ENCODE measurements at regions not wholly inside any gene's neighbourhood (a gene's known extent, or its start where the extent isn't known, plus 50 kb on each side); places are given as distances from the start of the nearest gene placed in this dataset.

- no peak for DNase-seq (ENCODE audit: low read depth in 2 of 2)
Measured at GRCh38 chr12:90029317-90029716, 320.7 kb upstream of the ATP2B1 start.

DNA sequence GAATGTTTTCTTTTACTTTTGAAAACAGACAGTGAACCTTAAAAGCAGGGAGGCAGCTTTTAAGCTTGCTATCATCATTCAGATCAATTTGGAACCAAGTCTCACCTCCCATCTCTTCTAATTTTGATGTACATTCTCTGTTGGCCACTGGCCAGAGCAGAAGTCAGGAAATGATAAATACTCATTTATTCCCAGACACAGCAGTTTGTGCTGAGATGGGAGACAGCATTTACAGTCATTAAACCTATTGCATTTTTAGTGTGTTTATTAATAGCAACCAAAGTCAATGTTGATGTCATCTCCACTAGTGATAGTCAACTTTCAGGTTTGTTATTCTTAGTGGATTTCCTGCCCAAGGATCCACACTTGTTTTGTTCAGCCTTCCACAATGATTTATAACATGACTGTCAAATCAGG, 320.0 kb upstream of the ATP2B1 start:
- DNase-seq (ENCODE audit: low read depth in 2 of 2), result no peak

DNA sequence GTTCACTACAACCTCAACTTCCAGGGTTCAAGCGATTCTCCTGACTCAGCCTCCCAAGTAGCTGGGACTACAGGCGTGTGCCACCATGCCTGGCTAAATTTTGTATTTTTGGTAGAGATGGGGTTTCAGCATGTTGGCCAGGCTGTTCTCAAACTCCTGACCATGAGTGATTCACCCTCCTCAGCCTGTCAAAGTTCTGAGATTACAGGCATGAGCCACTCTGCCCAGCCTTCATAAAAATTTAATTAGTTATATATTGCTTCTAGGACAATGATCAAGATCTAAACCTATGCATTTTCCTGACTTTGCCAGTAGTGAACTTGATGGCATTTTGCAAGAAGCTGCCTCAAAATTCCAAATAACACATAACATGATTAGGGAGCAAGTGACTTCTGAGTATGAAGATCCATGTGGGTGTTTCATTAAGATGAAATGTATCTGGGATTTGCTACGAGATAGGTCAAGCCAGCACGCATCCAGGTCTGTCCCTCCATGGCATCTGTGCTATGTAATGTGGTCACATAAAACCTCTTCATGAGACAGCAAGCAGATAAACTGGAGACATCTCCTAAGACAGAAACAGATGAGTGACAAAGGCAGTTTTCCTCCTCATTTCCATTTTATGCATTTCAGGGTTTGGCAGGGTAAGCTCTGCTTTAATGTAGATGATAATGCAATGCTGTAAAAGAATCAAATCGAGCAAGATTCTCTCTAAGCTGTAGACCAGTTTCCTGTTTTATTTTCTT, 319.4 kb upstream of the ATP2B1 start:
- no peak for DNase-seq (ENCODE audit: low read depth in 2 of 2)

DNA sequence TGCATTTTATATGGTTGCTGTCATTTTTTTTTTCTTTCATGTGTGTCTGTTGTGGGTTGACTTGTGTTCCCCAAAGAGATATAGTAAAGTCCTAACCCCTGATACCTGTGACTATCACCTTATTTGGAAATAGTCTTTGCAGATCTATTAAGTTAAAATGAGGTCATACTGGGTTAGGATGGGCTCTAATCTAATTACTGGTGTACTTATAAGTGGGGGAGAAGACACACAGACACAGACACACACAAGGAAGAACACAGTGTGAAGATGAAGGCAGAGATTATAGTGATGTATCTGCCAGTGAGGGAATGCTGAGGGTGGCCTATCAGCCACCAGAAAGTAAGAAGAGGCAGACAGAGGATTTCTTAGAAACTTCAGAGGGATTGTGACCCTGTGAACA, 318.4 kb upstream of the ATP2B1 start:
- no peak for DNase-seq (ENCODE audit: low read depth in 2 of 2)

- no peak for DNase-seq (ENCODE audit: low read depth in 2 of 2)
Measured at GRCh38 chr12:90026516-90026915, 317.9 kb upstream of the ATP2B1 start.

GRCh38 chr12:90024262-90024661, 315.6 kb upstream of the ATP2B1 start:
- DNase-seq (ENCODE audit: low read depth in 2 of 2), result no peak

GRCh38 chr12:90023207-90023900, 314.7 kb upstream of the ATP2B1 start:
- DNase-seq (ENCODE audit: low read depth in 2 of 2), result no peak

DNA sequence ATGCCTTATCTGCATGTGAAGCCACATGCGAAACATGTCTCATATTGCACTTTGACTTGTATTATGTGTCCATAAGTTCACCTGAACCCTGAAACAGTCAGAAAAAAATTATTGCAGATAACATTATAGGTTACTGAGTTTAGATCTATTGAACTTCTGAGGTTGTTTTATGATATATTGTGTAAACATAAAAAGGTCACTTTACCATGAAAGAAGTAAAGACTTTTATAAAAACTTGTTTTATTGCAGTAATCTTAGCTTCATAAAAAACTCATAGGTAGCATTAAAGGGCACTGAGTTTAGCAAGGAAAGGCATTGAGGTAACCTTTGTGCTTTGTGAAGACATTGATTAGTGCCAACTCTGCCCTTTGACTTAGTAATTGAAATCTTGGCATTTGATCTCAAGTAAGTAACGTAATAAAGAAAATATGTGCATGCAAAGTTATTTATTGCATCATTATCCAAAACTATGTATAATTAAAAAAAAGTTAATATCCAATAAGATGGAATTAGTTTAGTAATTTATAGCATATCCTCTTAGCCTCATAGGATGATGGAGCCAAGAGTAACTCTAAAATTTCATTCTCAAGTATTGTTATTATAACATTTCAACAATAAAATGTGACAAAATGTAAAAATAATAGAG, 313.3 kb upstream of the ATP2B1 start:
- no peak for DNase-seq (ENCODE audit: low read depth in 2 of 2)

GRCh38 chr12:90020881-90021280, 312.2 kb upstream of the ATP2B1 start:
- no peak for DNase-seq (ENCODE audit: low read depth in 2 of 2)

DNA sequence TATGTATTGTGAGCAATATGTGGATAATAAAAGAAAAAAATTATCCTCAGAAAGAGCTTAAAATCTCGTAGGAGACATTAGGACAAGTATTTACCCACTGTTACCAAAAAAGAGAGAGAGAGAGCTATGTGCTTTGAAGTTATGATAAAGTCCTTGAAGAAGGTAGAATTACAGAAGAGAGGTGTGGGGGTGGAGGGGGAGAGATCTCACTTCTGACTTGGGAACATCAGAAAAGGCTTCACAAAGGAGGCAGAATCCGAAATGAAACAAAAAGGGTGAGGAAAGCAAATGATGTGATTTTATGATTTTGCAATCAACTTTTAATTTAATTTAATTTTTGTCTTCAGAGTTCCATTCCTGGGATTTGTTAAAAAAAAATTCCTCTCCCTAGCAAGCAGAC, 311.8 kb upstream of the ATP2B1 start:
- no peak for DNase-seq (ENCODE audit: low read depth in 2 of 2)

DNA sequence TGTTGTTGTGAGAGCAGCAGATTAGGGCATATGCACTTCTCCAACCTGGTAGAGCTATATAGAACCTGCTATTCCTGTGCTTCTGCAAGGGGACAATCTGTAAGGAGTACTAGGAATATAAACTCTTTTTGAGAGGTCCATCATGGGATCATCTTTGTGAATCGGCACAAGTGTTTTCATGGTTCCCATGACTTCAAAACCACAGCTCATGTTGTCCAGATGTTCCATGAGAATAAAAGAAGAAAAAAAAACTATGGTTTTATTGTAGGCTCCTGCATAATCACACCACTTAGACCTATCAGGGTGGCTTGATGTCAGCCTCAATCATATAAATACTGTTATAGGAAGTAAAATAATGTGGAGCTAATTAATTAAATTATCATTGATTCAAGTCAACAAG, 311.4 kb upstream of the ATP2B1 start:
- DNase-seq (ENCODE audit: low read depth in 2 of 2), result no peak

DNA sequence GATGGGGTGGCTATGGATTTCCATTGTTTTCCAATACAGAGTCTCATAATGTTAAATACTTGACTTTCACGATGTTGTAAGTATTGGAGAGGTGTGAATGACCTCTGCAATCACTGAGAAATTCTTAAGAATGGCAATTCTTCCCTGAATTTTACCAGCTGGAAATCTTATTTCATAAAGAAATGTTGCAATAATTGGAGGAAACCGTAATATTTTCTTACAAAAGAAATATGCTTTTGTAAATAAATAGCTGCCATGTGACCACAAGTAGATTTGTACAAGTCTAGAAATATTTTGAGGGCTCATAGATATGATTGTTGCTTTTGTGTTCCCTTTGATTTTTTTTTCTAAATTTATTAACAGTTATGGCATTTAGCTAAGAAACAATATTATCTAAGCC, 308.7 kb upstream of the ATP2B1 start:
- no peak for DNase-seq (ENCODE audit: low read depth in 2 of 2)

- no peak for DNase-seq (ENCODE audit: low read depth in 2 of 2)
Measured at GRCh38 chr12:90015228-90015627, 306.6 kb upstream of the ATP2B1 start.

DNA sequence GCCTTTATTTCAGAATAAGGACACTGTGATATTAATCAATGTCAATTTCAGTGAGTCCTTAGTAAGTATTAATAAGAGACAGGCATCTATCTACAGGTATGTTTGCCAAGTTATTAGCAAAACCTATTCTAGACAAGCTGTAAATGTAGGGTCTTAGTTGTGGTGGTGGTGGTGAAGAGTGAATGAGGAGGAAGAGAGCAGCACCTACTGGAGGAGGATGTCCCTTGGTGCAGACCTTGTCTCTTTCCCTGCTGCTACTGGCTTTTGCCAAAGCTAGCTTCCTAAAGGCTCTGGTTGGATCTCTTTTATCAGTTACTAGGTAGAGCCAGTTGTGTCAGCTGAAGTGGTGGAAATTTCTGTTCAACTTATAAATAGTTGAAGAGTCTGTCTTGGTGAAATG, 304.8 kb upstream of the ATP2B1 start:
- no peak for DNase-seq (ENCODE audit: low read depth in 2 of 2)

DNA sequence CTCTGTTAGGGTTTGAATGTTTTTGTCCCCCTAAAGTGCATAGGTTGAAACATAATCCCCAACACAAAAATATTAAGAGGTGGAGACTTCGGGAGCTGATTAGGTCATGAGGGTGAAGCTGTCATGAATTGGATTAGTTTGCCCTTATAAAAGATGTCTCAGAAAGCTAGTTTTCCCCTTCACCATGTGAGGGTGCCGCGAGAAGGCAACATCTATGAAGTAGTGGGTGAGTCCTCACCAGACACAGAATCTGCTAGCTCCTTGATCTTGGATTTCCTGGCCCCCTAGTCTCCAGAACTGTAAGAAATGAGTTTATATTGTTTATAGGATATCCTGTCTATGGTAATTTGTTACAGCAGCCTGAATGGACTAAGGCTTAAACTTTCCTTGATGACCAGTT, 301.5 kb upstream of the ATP2B1 start:
- no peak for DNase-seq (ENCODE audit: low read depth in 2 of 2)

DNA sequence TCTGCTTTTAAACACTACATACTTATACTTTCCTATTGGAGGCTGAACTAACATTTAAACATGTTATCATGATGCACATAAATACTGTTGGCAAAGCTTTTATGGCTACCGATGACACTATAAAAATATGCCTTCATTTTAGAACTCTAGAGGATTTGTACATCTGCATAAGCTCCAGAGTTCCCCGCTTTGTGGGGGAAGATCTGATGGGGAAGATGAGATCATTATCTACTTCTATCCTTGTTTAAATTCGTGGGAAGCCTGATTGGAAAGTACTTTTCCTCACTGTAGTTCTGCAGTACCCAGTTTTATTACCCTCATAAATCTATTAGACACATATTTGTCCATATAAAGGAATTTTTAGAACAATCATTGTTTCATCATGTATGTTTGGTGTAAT, 299.6 kb upstream of the ATP2B1 start:
- no peak for DNase-seq (ENCODE audit: low read depth in 2 of 2)

DNA sequence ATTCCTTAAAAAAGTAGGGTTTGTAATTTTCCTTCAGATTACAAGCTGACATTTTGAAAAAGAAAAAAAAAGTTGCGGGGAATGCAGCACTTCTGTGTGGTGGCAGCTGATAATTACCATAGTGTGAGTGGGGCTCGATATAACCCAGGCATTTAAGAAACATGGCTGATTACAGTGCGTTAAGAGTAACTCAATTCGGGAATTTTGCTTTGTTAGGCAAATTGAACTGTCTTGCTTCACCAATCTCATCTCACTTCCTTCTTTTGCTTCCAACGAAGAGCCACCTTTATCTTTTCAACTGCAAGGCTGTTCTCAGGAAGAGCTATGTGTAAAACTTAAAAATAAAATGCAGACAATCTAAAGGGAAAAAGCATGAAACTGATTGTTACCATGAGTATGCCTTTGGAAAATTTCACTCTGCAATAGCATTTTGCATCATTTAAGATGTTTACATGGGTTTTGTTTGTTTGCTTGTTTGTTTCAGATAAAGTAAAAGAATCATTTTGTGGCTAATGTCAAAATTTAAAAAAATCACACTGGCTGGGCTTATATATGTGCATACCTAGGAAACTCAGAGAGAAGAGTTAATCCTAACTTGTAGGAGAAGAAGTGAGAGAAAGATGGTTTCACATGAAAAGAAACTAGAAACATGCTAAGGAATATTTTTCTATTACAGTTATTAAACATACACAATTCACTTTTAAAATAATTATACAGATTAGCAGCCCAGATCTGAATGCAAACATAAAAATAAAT, 295.9 kb upstream of the ATP2B1 start:
- DNase-seq (ENCODE audit: low read depth in 2 of 2), result no peak

DNA sequence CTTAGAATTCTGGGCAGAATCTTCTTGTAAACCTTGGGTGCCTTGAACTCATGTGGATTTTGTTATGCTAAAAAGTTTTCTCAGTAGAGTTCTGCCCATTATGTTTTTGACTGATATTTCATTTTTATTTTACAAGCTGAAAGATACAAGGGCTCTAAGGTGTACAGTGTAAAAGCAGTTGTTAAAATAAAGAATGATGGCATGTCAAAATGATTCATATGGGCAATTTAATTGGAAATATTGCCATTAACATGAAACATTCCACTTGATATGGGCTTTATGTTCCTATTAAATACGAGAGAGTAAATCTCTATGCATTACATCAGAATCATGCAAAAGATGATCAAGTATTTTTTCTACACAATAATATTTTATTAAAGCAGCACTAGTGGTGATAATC, 295.1 kb upstream of the ATP2B1 start:
- DNase-seq (ENCODE audit: low read depth in 2 of 2), result no peak

GRCh38 chr12:90000721-90001120, 292.1 kb upstream of the ATP2B1 start:
- DNase-seq (ENCODE audit: low read depth in 2 of 2), result no peak

- DNase-seq (ENCODE audit: low read depth in 2 of 2), result no peak
Measured at GRCh38 chr12:89999699-90000505, 291.3 kb upstream of the ATP2B1 start.

- no peak for DNase-seq (ENCODE audit: low read depth in 2 of 2)
Measured at GRCh38 chr12:89995870-89996269, 287.2 kb upstream of the ATP2B1 start.

- DNase-seq (ENCODE audit: low read depth in 2 of 2), result no peak
Measured at GRCh38 chr12:89994911-89995310, 286.3 kb upstream of the ATP2B1 start.

Data from stimulated activated CD8-positive, alpha-beta memory T cell treated with anti-CD3 and anti-CD28 coated beads, Interleukin-2, amount 100 ng/mL, for 1 hour (primary cell).